ENCODE measurements at regions not wholly inside any gene's neighbourhood (a gene's known extent, or its start where the extent isn't known, plus 50 kb on each side); places are given as distances from the start of the nearest gene placed in this dataset.

- ATAC-seq (replicated peaks in 1 of 2) (no peak), DNase-seq (no peak)
- Mint-ChIP-seq H3K4me1 (ENCODE audit: low read depth) (no peaks in the 10 kb centered on the region), H3K27me3 (ENCODE audit: low read depth) (no peaks in the 10 kb centered on the region), H3K36me3 (ENCODE audit: insufficient read depth in 2 of 2) (no peaks in the 10 kb centered on the region), H3K9me3 (no peaks in the 10 kb centered on the region), H3K27ac (no peak overlapping the region), H3K4me3 (no peak overlapping the region)
Observed at GRCh38 chr16:86786338-86786737, 208.0 kb downstream of the FOXL1 start.

DNA sequence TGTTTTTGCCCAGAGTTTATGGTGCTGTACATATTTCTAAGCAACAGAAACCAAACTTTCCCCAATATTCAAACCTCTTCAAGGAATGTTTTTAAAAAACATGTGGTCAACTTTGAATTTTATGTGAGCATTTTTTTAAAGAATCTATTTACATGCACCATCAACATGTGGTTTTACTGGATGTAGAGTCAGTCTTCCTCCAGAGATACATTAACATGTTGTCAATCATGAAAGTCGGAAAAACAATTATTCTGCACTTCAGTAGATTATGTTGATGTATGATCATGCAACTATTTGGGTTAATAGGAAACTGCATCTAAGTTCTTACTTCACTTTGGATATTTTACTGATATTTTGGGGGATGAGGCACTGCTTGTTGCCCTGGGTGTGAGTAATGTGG, 208.6 kb downstream of the FOXL1 start:
- Mint-ChIP-seq H3K27ac (no peak overlapping the region), H3K9me3 (no peaks in the 10 kb centered on the region), H3K36me3 (ENCODE audit: insufficient read depth in 2 of 2) (no peaks in the 10 kb centered on the region), H3K4me3 (no peak overlapping the region), H3K4me1 (ENCODE audit: low read depth) (no peaks in the 10 kb centered on the region), H3K27me3 (ENCODE audit: low read depth) (no peaks in the 10 kb centered on the region)
- DNase-seq (no peak), ATAC-seq (replicated peaks in 1 of 2) (no peak)

- DNase-seq (no peak), ATAC-seq (replicated peaks in 1 of 2) (no peak)
- Mint-ChIP-seq H3K4me1 (ENCODE audit: low read depth) (no peaks in the 10 kb centered on the region), H3K9me3 (no peaks in the 10 kb centered on the region), H3K36me3 (ENCODE audit: insufficient read depth in 2 of 2) (no peaks in the 10 kb centered on the region), H3K4me3 (no peak overlapping the region), H3K27me3 (ENCODE audit: low read depth) (no peaks in the 10 kb centered on the region), H3K27ac (no peak overlapping the region)
Observed at GRCh38 chr16:86787538-86787937, 209.2 kb downstream of the FOXL1 start.

GRCh38 chr16:86789621-86790051, 211.3 kb downstream of the FOXL1 start:
- Mint-ChIP-seq H3K4me3 (no peak overlapping the region), H3K27me3 (ENCODE audit: low read depth) (no peaks in the 10 kb centered on the region), H3K9me3 (peaks cover 0 to 2% of the 10 kb centered on the region in 2 donors), H3K36me3 (ENCODE audit: insufficient read depth in 2 of 2) (no peaks in the 10 kb centered on the region), H3K27ac (no peak overlapping the region), H3K4me1 (ENCODE audit: low read depth) (no peaks in the 10 kb centered on the region)
- ATAC-seq (replicated peaks in 1 of 2) (no peak), DNase-seq (no peak)

DNA sequence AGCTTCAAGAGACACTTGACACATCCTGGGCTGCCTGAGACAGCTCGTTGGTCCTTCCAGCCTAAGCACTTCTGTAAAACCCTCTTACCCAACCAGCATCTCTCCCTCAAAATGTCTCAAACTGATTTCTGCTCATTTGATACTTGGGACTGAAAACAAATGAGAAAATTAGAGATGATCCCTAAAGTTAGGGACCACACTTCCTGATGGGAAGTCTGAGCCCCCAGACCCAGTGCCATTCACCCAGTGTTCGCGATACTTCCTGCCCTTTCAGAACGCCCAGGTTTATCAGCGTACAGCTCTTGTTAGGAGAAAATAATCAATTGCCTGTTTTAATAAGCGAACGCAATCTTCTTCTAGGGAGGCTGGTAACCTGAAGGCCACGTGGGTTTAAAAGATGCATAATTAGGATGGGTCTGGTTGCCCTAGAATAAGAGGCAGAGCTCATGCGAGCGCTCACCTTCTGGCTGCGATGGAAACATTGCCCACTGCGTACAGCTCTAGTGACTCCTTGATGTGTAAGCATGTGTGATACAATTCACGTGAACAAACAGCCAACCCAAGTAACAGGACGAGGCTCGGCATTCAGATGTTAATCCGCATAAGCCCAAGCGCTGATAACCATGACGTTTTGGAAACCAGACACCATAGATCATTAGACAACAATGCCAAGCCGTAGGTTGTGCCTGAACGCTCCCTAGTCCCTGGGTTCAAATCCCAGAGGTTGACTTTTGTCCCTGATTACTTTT, 213.1 kb downstream of the FOXL1 start:
- no peak for DNase-seq
- no peak overlapping the region for H3K27ac Mint-ChIP-seq
- H3K4me1 Mint-ChIP-seq (ENCODE audit: low read depth) = no peaks in the 10 kb centered on the region
- H3K36me3 Mint-ChIP-seq (ENCODE audit: insufficient read depth in 2 of 2) = no peaks in the 10 kb centered on the region
- peaks cover 0 to 2% of the 10 kb centered on the region in 2 donors for H3K9me3 Mint-ChIP-seq
- H3K4me3 Mint-ChIP-seq = no peak overlapping the region
- no peaks in the 10 kb centered on the region for H3K27me3 Mint-ChIP-seq (ENCODE audit: low read depth)
- no peak for ATAC-seq (replicated peaks in 1 of 2)

- DNase-seq (no peak), ATAC-seq (replicated peaks in 1 of 2) (no peak)
- Mint-ChIP-seq H3K4me1 (ENCODE audit: low read depth) (no peaks in the 10 kb centered on the region), H3K36me3 (ENCODE audit: insufficient read depth in 2 of 2) (no peaks in the 10 kb centered on the region), H3K9me3 (peaks cover 2 to 3% of the 10 kb centered on the region in 2 donors), H3K27me3 (ENCODE audit: low read depth) (peaks cover 19% of the 10 kb centered on the region), H3K4me3 (no peak overlapping the region), H3K27ac (no peak overlapping the region)
Observed at GRCh38 chr16:86794216-86794864, 216.0 kb downstream of the FOXL1 start.

GRCh38 chr16:86797700-86798099, 219.4 kb downstream of the FOXL1 start:
- Mint-ChIP-seq H3K4me3 (no peak overlapping the region), H3K4me1 (ENCODE audit: low read depth) (no peaks in the 10 kb centered on the region), H3K27me3 (ENCODE audit: low read depth) (peaks cover 31% of the 10 kb centered on the region), H3K9me3 (peaks cover 4 to 5% of the 10 kb centered on the region in 2 donors), H3K36me3 (ENCODE audit: insufficient read depth in 2 of 2) (no peaks in the 10 kb centered on the region), H3K27ac (no peak overlapping the region)
- ATAC-seq (replicated peaks in 1 of 2) = no peak
- DNase-seq = no peak

- DNase-seq (no peak), ATAC-seq (replicated peaks in 1 of 2) (no peak)
- no peaks in the 10 kb centered on the region for H3K36me3 Mint-ChIP-seq (ENCODE audit: insufficient read depth in 2 of 2)
- H3K27me3 Mint-ChIP-seq (ENCODE audit: low read depth) = peaks cover 31% of the 10 kb centered on the region
- H3K4me1 Mint-ChIP-seq (ENCODE audit: low read depth) = no peaks in the 10 kb centered on the region
- H3K4me3 Mint-ChIP-seq = no peak overlapping the region
- no peak overlapping the region for H3K27ac Mint-ChIP-seq
- H3K9me3 Mint-ChIP-seq = peaks cover 4 to 5% of the 10 kb centered on the region in 2 donors
Observed at GRCh38 chr16:86798247-86799041, 220.1 kb downstream of the FOXL1 start.

- no peaks in the 10 kb centered on the region for H3K36me3 Mint-ChIP-seq (ENCODE audit: insufficient read depth in 2 of 2)
- H3K27me3 Mint-ChIP-seq (ENCODE audit: low read depth) = peaks cover 38% of the 10 kb centered on the region
- no peak overlapping the region for H3K27ac Mint-ChIP-seq
- H3K9me3 Mint-ChIP-seq = peaks cover 4 to 5% of the 10 kb centered on the region in 2 donors
- ATAC-seq (replicated peaks in 1 of 2) (no peak), DNase-seq (no peak)
- H3K4me1 Mint-ChIP-seq (ENCODE audit: low read depth) = no peaks in the 10 kb centered on the region
- H3K4me3 Mint-ChIP-seq = no peak overlapping the region
Observed at GRCh38 chr16:86799367-86799766, 221.0 kb downstream of the FOXL1 start.

GRCh38 chr16:86800894-86801293, 222.5 kb downstream of the FOXL1 start:
- Mint-ChIP-seq H3K27ac (no peak overlapping the region), H3K4me1 (ENCODE audit: low read depth) (no peaks in the 10 kb centered on the region), H3K4me3 (no peak overlapping the region), H3K27me3 (ENCODE audit: low read depth) (peaks cover 48% of the 10 kb centered on the region), H3K9me3 (peaks cover 3 to 4% of the 10 kb centered on the region in 2 donors), H3K36me3 (ENCODE audit: insufficient read depth in 2 of 2) (no peaks in the 10 kb centered on the region)
- no peak for ATAC-seq (replicated peaks in 1 of 2)
- DNase-seq = no peak

- H3K36me3 Mint-ChIP-seq (ENCODE audit: insufficient read depth in 2 of 2) = no peaks in the 10 kb centered on the region
- no peak overlapping the region for H3K27ac Mint-ChIP-seq
- peaks cover 3 to 4% of the 10 kb centered on the region in 2 donors for H3K9me3 Mint-ChIP-seq
- no peak overlapping the region for H3K4me3 Mint-ChIP-seq
- ATAC-seq (replicated peaks in 1 of 2) (no peak), DNase-seq (no peak)
- H3K4me1 Mint-ChIP-seq (ENCODE audit: low read depth) = no peaks in the 10 kb centered on the region
- peaks cover 51% of the 10 kb centered on the region for H3K27me3 Mint-ChIP-seq (ENCODE audit: low read depth)
Observed at GRCh38 chr16:86802013-86802412, 223.7 kb downstream of the FOXL1 start.

DNA sequence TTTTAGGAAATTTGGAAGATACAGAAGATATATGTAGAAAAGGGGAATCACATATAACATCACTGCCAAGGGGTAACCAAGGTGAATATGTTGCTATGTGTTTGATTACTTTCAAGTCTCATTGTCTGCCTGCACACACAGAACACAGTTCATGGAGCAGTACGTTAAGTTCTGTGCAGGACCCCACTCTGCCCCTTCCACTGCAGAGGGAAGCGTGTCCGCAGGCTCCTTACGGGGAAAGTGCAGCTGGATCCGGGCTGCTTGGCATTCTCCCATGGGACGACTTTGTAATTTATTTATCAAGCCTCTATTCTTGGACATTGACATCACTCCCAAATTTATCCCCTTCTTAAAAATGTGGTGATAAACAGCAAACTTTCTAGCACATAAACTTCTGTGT, 226.8 kb downstream of the FOXL1 start:
- no peak overlapping the region for H3K4me3 Mint-ChIP-seq
- no peak for ATAC-seq (replicated peaks in 1 of 2)

DNA sequence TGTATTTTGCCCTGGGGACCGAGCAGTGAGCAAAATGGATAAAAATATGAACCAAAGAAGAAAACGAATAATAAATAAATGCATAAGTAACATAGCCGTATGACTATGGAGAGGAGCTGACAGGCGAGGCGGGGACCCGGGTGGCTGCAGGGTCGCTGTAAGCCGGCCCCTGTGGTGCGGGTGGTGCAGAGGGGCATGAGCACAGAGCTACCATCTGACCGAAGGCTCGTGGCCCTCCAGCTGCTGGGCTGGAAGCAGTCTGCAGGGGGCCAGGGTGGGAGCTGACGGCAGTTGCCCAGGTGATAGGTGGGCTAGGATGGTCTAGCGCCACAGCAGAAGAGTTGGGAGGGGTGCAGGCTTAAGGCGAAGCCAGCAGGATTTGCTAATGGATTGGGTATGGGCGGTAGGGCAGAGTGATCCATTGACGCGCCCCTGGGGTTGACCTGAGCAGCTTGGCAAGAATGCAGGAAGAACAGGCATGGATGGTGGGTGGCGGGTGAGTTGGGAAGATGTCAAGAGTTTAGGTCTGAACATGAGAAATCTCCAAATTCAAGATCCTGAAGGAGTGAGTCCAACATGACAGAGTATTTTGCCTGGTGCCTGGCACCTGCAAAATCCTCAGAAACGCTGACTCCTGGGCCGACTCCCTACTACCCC, 228.0 kb downstream of the FOXL1 start:
- H3K27ac Mint-ChIP-seq = no peak overlapping the region
- no peak for DNase-seq
- H3K9me3 Mint-ChIP-seq = no peaks in the 10 kb centered on the region
- ATAC-seq (replicated peaks in 1 of 2) = no peak
- H3K4me3 Mint-ChIP-seq = no peak overlapping the region
- no peaks in the 10 kb centered on the region for H3K36me3 Mint-ChIP-seq (ENCODE audit: insufficient read depth in 2 of 2)
- peaks cover 29% of the 10 kb centered on the region for H3K27me3 Mint-ChIP-seq (ENCODE audit: low read depth)
- no peaks in the 10 kb centered on the region for H3K4me1 Mint-ChIP-seq (ENCODE audit: low read depth)

More for the DNA sequence above, 226.8 kb downstream of the FOXL1 start:
- Mint-ChIP-seq H3K27ac (no peak overlapping the region), H3K27me3 (ENCODE audit: low read depth) (peaks cover 36% of the 10 kb centered on the region), H3K36me3 (ENCODE audit: insufficient read depth in 2 of 2) (no peaks in the 10 kb centered on the region), H3K4me1 (ENCODE audit: low read depth) (no peaks in the 10 kb centered on the region), H3K9me3 (no peaks in the 10 kb centered on the region)
- DNase-seq = no peak

All from activated T-cell treated with anti-CD3 and anti-CD28 coated beads, Interleukin-2, amount 50 U/mL, for 72 hours (primary cell).